ENCODE measurements at regions not wholly inside any gene's neighbourhood (a gene's known extent, or its start where the extent isn't known, plus 50 kb on each side); places are given as distances from the start of the nearest gene placed in this dataset.

- peak in 1 of 5 donors; percentile 54 for DNase-seq
- H3K27ac ChIP-seq (ENCODE audit: low read depth in 2 of 2, low read length in 2 of 2), result no peak overlapping the region
- FAIRE-seq, result no peak
- no peak overlapping the region for H3K9ac ChIP-seq (ENCODE audit: low read length in 3 of 3)
- no peak for TF ChIP-seq CTCF (IDR thresholded peaks at IDR 0.05; ENCODE audit: borderline replicate concordance, extremely low read depth, insufficient read depth)
- H3K36me3 ChIP-seq (ENCODE audit: control insufficient read depth in 2 of 3, insufficient read depth in 3 of 3, low read length in 3 of 3), result no peaks in the 10 kb centered on the region
- no peak overlapping the region for H3K4me3 ChIP-seq (ENCODE audit: low read length in 3 of 3)
- no peaks in the 10 kb centered on the region for H3K4me1 ChIP-seq (ENCODE audit: control insufficient read depth in 2 of 3, insufficient read depth in 2 of 3, low read depth in 1 of 3, low read length in 3 of 3)
- intact Hi-C loops (cut with DNase I), result no loop called here
- no peaks in the 10 kb centered on the region for H3K27me3 ChIP-seq (ENCODE audit: control insufficient read depth, insufficient read depth, low read length)
- H3K9me3 ChIP-seq (ENCODE audit: control insufficient read depth in 2 of 3, insufficient read depth in 1 of 3, low read length in 3 of 3), result no peaks in the 10 kb centered on the region
These were observed 102.0 kb upstream of the C1orf174 start for GRCh38 chr1:4002061-4002521.

- no peaks in the 10 kb centered on the region for H3K9me3 ChIP-seq (ENCODE audit: control insufficient read depth in 2 of 3, insufficient read depth in 1 of 3, low read length in 3 of 3)
- no peaks in the 10 kb centered on the region for H3K27me3 ChIP-seq (ENCODE audit: control insufficient read depth, insufficient read depth, low read length)
- intact Hi-C loops (cut with DNase I), result no loop called here
- no peak overlapping the region for H3K4me3 ChIP-seq (ENCODE audit: low read length in 3 of 3)
- no peaks in the 10 kb centered on the region for H3K36me3 ChIP-seq (ENCODE audit: control insufficient read depth in 2 of 3, insufficient read depth in 3 of 3, low read length in 3 of 3)
- no peak overlapping the region for H3K27ac ChIP-seq (ENCODE audit: low read depth in 2 of 2, low read length in 2 of 2)
- DNase-seq (peak in 1 of 5 donors; percentile 50), FAIRE-seq (no peak)
- H3K4me1 ChIP-seq (ENCODE audit: control insufficient read depth in 2 of 3, insufficient read depth in 2 of 3, low read depth in 1 of 3, low read length in 3 of 3), result no peaks in the 10 kb centered on the region
- H3K9ac ChIP-seq (ENCODE audit: low read length in 3 of 3), result no peak overlapping the region
- TF ChIP-seq CTCF (IDR thresholded peaks at IDR 0.05; ENCODE audit: borderline replicate concordance, extremely low read depth, insufficient read depth), result no peak
These were observed 102.7 kb upstream of the C1orf174 start for GRCh38 chr1:4002741-4003140.

- Histone ChIP-seq H3K9me3 (ENCODE audit: control insufficient read depth in 2 of 3, insufficient read depth in 1 of 3, low read length in 3 of 3) (no peaks in the 10 kb centered on the region), H3K4me3 (ENCODE audit: low read length in 3 of 3) (no peak overlapping the region), H3K27me3 (ENCODE audit: control insufficient read depth, insufficient read depth, low read length) (no peaks in the 10 kb centered on the region), H3K9ac (ENCODE audit: low read length in 3 of 3) (no peak overlapping the region), H3K36me3 (ENCODE audit: control insufficient read depth in 2 of 3, insufficient read depth in 3 of 3, low read length in 3 of 3) (no peaks in the 10 kb centered on the region), H3K4me1 (ENCODE audit: control insufficient read depth in 2 of 3, insufficient read depth in 2 of 3, low read depth in 1 of 3, low read length in 3 of 3) (no peaks in the 10 kb centered on the region), H3K27ac (ENCODE audit: low read depth in 2 of 2, low read length in 2 of 2) (no peak overlapping the region)
- FAIRE-seq, result no peak
- intact Hi-C loops (cut with DNase I), result no loop called here
- DNase-seq, result no peak
- no peak for TF ChIP-seq CTCF (IDR thresholded peaks at IDR 0.05; ENCODE audit: borderline replicate concordance, extremely low read depth, insufficient read depth)
These were observed 103.9 kb upstream of the C1orf174 start for GRCh38 chr1:4003846-4004505.

Data from kidney (tissue), 13 donors.